H1 (cell line): ENCODE measurements at regions not wholly inside any gene's neighbourhood (a gene's known extent, or its start where the extent isn't known, plus 50 kb on each side); places are given as distances from the start of the nearest gene placed in this dataset.

Experiments
- CTCF ChIA-PET: fragments of 300-600 bp; sonication (Branson Sonifier 250); formaldehyde crosslinking; loops from one replicate; lab custom pipeline; 2021; ENCODE audit not compliant: partially characterized antibody; lab: Charles Lee
- POLR2A ChIA-PET: fragments of 300-600 bp; sonication (Branson Sonifier 250); formaldehyde crosslinking; loops from one replicate; lab custom pipeline; 2021; ENCODE audit warnings: inconsistent platforms; ENCODE audit not compliant: partially characterized antibody; lab: Charles Lee
- DNase-seq, 2 experiments: peaks; one replicate each; pipeline versions ENCODE4 v3.0.0 to v3.0.0-alpha.2; 2010 to 2022; ENCODE audit warnings: low spot score in 2 of 2, low read depth in 1 of 2, mixed read lengths in 1 of 2
- FAIRE-seq: peaks from 2 replicates; lab custom pipeline; 2011; peaks lifted over from hg19 to GRCh38; lab: Jason Lieb, UNC
- H2AFZ ChIP-seq: 2 replicates; pipeline ENCODE4 v1.8.1; 2012; ENCODE audit warnings: low read length, inconsistent platforms
- H2AK5ac ChIP-seq: 2 replicates; pipeline ENCODE4 v1.6.1; 2013; ENCODE audit warnings: low read depth, low read length
- H2BK120ac ChIP-seq: replicated peaks from 2 replicates; pipeline ENCODE3; 2013; ENCODE audit warnings: low read depth, low read length, inconsistent platforms
- H2BK12ac ChIP-seq: 2 replicates; pipeline ENCODE4 v1.6.1; 2013; ENCODE audit warnings: low read depth, low read length
- H2BK15ac ChIP-seq: 2 replicates; pipeline ENCODE4 v1.6.1; 2013; ENCODE audit warnings: low read length
- H2BK20ac ChIP-seq: 2 replicates; pipeline ENCODE4 v1.6.1; 2013; ENCODE audit warnings: low read length
- H2BK5ac ChIP-seq: 2 replicates; pipeline ENCODE4 v1.6.1; 2013; ENCODE audit warnings: low read depth, low read length
- H3K14ac ChIP-seq: 2 replicates; pipeline ENCODE4 v1.6.1; 2013; ENCODE audit warnings: inconsistent platforms; ENCODE audit not compliant: insufficient read length
- H3K18ac ChIP-seq: 2 replicates; pipeline ENCODE4 v1.6.1; 2013; ENCODE audit warnings: low read length; ENCODE audit errors: extremely low read depth
- H3K23ac ChIP-seq: 2 replicates; pipeline ENCODE4 v1.6.1; 2013; ENCODE audit warnings: inconsistent platforms; ENCODE audit not compliant: insufficient read length
- H3K23me2 ChIP-seq: 2 replicates; pipeline ENCODE4 v1.6.1; 2013; ENCODE audit warnings: low read depth, low read length
- H3K27ac ChIP-seq: 2 replicates; pipeline ENCODE4 v1.6.1; 2011; ENCODE audit warnings: low read depth, low read length, inconsistent platforms
- H3K27me3 ChIP-seq, 4 experiments: replicated peaks in 1 of 4; 1 replicate in 1 of 4; 2 replicates in 3 of 4; pipeline versions ENCODE4 v1.6.1 to v1.8.1; 2011 to 2013; ENCODE audit warnings: low read length in 3 of 4, mild to moderate bottlenecking in 3 of 4, inconsistent platforms in 2 of 4, mixed read lengths in 2 of 4, moderate library complexity in 1 of 4; ENCODE audit not compliant: control insufficient read depth in 3 of 4, insufficient read depth in 3 of 4; ENCODE audit errors: extremely low read depth in 1 of 4
- H3K36me3 ChIP-seq, 4 experiments: 2 replicates each; pipeline versions ENCODE4 v1.6.1 to v1.8.1; 2011 to 2013; ENCODE audit warnings: mild to moderate bottlenecking in 4 of 4, low read length in 3 of 4, moderate library complexity in 2 of 4, control low read depth in 1 of 4, inconsistent platforms in 1 of 4; ENCODE audit not compliant: insufficient read depth in 4 of 4, control insufficient read depth in 2 of 4
- H3K4ac ChIP-seq: replicated peaks from 2 replicates; pipeline ENCODE3; 2013; ENCODE audit warnings: low read length, low read depth, mixed read lengths, inconsistent platforms; ENCODE audit not compliant: insufficient read length
- H3K4me1 ChIP-seq, 4 experiments: replicated peaks in 1 of 4; 1 replicate in 1 of 4; 2 replicates in 3 of 4; pipeline versions ENCODE4 v1.6.1 to v1.8.1; 2011 to 2013; ENCODE audit warnings: low read length in 3 of 4, inconsistent platforms in 2 of 4, mixed read lengths in 1 of 4; ENCODE audit not compliant: insufficient read depth in 4 of 4, control insufficient read depth in 3 of 4
- H3K4me2 ChIP-seq, 2 experiments: 2 replicates each; pipeline versions ENCODE4 v1.6.1 to v1.8.1; 2011 to 2013; ENCODE audit warnings: low read depth in 2 of 2, low read length in 2 of 2, control low read depth in 1 of 2, inconsistent platforms in 1 of 2, mild to moderate bottlenecking in 1 of 2; ENCODE audit not compliant: insufficient read depth in 1 of 2
- H3K4me3 ChIP-seq, 4 experiments: fragments of 200-600, 300-600 bp in 1 of 4; sonication (generic), shearing (Covaris generic), sonication (Bioruptor Twin) in 1 of 4; 2 replicates each; pipeline versions ENCODE4 v1.5.1 to v1.8.1; 2011 to 2016; ENCODE audit warnings: low read length in 4 of 4, low read depth in 3 of 4, control low read depth in 2 of 4, inconsistent platforms in 2 of 4, mild to moderate bottlenecking in 2 of 4, mixed read lengths in 1 of 4, moderate library complexity in 1 of 4; ENCODE audit not compliant: insufficient read depth in 2 of 4; ENCODE audit errors: extremely low read depth in 1 of 4
- H3K56ac ChIP-seq: replicated peaks from 2 replicates; pipeline ENCODE3; 2013; ENCODE audit warnings: low read depth, mild to moderate bottlenecking, mixed read lengths, low read length, inconsistent platforms; ENCODE audit not compliant: insufficient read length
- H3K79me1 ChIP-seq: 2 replicates; pipeline ENCODE4 v1.6.1; 2013; ENCODE audit warnings: low read depth, low read length, control low read depth
- H3K79me2 ChIP-seq, 2 experiments: 2 replicates each; pipeline versions ENCODE4 v1.6.1 to v1.8.1; 2012 to 2013; ENCODE audit warnings: low read length in 2 of 2, mild to moderate bottlenecking in 2 of 2, inconsistent platforms in 1 of 2; ENCODE audit not compliant: insufficient read depth in 2 of 2, control insufficient read depth in 1 of 2
- H3K9ac ChIP-seq, 4 experiments: replicated peaks in 1 of 4; 1 replicate in 1 of 4; 2 replicates in 3 of 4; pipeline versions ENCODE4 v1.6.1 to v1.8.1; 2011 to 2013; ENCODE audit warnings: low read depth in 3 of 4, low read length in 3 of 4, control low read depth in 2 of 4, mild to moderate bottlenecking in 2 of 4, moderate library complexity in 2 of 4, inconsistent platforms in 1 of 4; ENCODE audit errors: extremely low read depth in 1 of 4
- H3K9me3 ChIP-seq, 2 experiments: 2 replicates each; pipeline versions ENCODE4 v1.6.1 to v1.8.1; 2012 to 2013; ENCODE audit warnings: mild to moderate bottlenecking in 2 of 2, moderate library complexity in 2 of 2, control low read depth in 1 of 2, inconsistent platforms in 1 of 2, low read depth in 1 of 2, low read length in 1 of 2, mixed read lengths in 1 of 2; ENCODE audit not compliant: insufficient read depth in 2 of 2
- H4K20me1 ChIP-seq, 2 experiments: replicated peaks in 1 of 2; 2 replicates each; pipeline versions ENCODE3 to v1.8.1; 2011 to 2013; ENCODE audit warnings: inconsistent platforms in 2 of 2, low read length in 2 of 2, mild to moderate bottlenecking in 1 of 2; ENCODE audit not compliant: insufficient read depth in 2 of 2, control insufficient read depth in 1 of 2
- H4K5ac ChIP-seq: 2 replicates; pipeline ENCODE4 v1.6.1; 2013; ENCODE audit warnings: low read length, low read depth, mixed read lengths, inconsistent platforms; ENCODE audit not compliant: insufficient read length
- H4K8ac ChIP-seq: 2 replicates; pipeline ENCODE4 v1.8.0; 2013; ENCODE audit warnings: mild to moderate bottlenecking, moderate library complexity, low read length, inconsistent platforms; ENCODE audit not compliant: insufficient read depth; ENCODE audit errors: extremely low read depth
- H4K91ac ChIP-seq: replicated peaks from 2 replicates; pipeline ENCODE3; 2013; ENCODE audit warnings: low read length, mixed read lengths, inconsistent platforms; ENCODE audit not compliant: insufficient read length
- EGR1 ChIP-seq: IDR thresholded peaks from 2 replicates; pipeline ENCODE4 v1.6.1; 2011; ENCODE audit warnings: low read depth, low read length, borderline replicate concordance
- GABPA ChIP-seq: IDR thresholded peaks from 2 replicates; pipeline ENCODE4 v1.6.1; 2011; ENCODE audit warnings: mild to moderate bottlenecking, low read length, moderate library complexity, borderline replicate concordance; ENCODE audit not compliant: insufficient read depth
- WGBS, 2 experiments: shearing (Covaris generic) in 1 of 2; methylation state at CpG; one replicate each; pipeline versions ENCODE4 v1.1.6 to v1.1.7; 2013 to 2015; ENCODE audit warnings: low lambda C conversion rate in 2 of 2, mixed read lengths in 2 of 2, inconsistent platforms in 1 of 2, low coverage in 1 of 2, missing lambda C conversion rate in 1 of 2; ENCODE audit not compliant: insufficient replicate concordance in 2 of 2, insufficient coverage in 1 of 2, insufficient read length in 1 of 2; ENCODE audit errors: extremely low coverage in 1 of 2, missing lambda C conversion rate in 1 of 2; 5-methylcytosine and 5-hydroxymethylcytosine counted together

DNA sequence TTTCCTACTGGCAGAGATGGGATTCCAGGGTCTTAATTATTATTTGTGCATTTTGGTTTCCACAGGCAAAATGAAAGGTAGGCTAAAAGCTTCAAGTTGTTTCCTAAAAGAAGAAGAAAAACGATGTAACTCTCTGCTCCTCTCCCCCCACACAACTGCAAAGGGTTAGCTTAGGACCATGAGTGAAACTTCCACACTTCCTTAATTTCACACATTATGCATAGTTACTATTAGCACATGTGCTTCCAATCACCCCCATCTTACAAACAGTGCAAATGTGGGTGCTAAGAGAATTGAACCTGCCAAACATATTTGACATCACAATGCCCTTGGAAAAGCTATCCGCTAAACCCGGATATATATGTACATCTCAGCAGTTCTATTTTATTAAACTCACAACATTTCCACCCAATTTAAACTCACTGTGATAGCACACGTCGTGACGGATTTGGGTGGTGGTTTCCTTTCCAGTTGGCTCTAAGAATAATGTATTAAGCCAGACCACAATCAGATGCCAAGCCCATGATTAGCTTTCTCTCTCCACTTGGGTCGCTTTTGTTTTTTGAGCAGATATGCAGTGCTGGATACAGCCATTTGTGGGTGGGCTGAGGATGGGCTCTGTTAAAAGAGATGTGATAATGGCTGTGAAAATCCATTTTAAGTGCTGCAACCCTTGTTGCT is 245.0 kb upstream of the POU2AF2 start:
- Histone ChIP-seq H4K8ac (no peak overlapping the region), H3K18ac (no peak overlapping the region), H3K79me1 (no peaks in the 10 kb centered on the region), H2AK5ac (no peak overlapping the region), H3K23ac (no peak overlapping the region), H2BK20ac (no peak overlapping the region), H3K36me3 (no peaks in the 10 kb centered on the region), H2BK12ac (no peak overlapping the region), H3K23me2 (peaks cover under 1% of the 10 kb centered on the region; the same call in 1 of the 2 replicates), H3K79me2 (no peaks in the 10 kb centered on the region), H3K9me3 (no peaks in the 10 kb centered on the region), H3K4me2 (no peak overlapping the region), H3K9ac (no peak overlapping the region), H3K27ac (no peak overlapping the region), H3K27me3 (no peaks in the 10 kb centered on the region), H3K4me1 (peaks cover 0 to 8% (median 5%) of the 10 kb centered on the region in 4 experiments; a peak in 3 of 7 replicates), H2BK5ac (no peak overlapping the region), H3K14ac (no peak overlapping the region), H2BK120ac (no peak overlapping the region), H4K5ac (no peak overlapping the region), H2BK15ac (no peak overlapping the region), H3K4me3 (no peak overlapping the region), H4K91ac (no peak overlapping the region), H3K4ac (no peak overlapping the region), H2AFZ (no peak overlapping the region), H4K20me1 (no peaks in the 10 kb centered on the region), H3K56ac (no peak overlapping the region)
- 92% methylated on average over 7 of the region's 7 CpGs; no CpG with 5 or more reads in 1 of the 2 experiments for WGBS, 2 experiments
- no peak for TF ChIP-seq GABPA
- no peak for TF ChIP-seq EGR1
- CTCF ChIA-PET, result interaction anchor here (1.1 kb wide), 1 partner anchor 20 kb away, joined by 3 read pairs; no protein-coding TSS in a partner anchor
- no peak for FAIRE-seq
- POLR2A ChIA-PET, result no interaction called here
- DNase-seq, result no peak
